CD4-positive, alpha-beta T cell (primary cell): ENCODE measurements at regions not wholly inside any gene's neighbourhood (a gene's known extent, or its start where the extent isn't known, plus 50 kb on each side); places are given as distances from the start of the nearest gene placed in this dataset.
"Not testable (repeated sequence)": the region's sequence is repeated elsewhere in the genome, so short reads cannot be mapped to it uniquely, and the experiment has no call there.

Experiments used
- ATAC-seq: fragments of 200-7000 bp; cut with Tn5 transposase; one replicate; pipeline ENCODE4 v1.10.0; 2022; ENCODE audit warnings: mild to moderate bottlenecking; ENCODE audit not compliant: poor library complexity
- CTCF ChIA-PET: fragments of 350-600 bp; sonication (Branson Sonifier 250); formaldehyde crosslinking; loops from one replicate; lab custom pipeline; 2021; ENCODE audit warnings: antibody characterized with exemption, inconsistent platforms; lab: Charles Lee
- POLR2A ChIA-PET: fragments of 350-600 bp; sonication (Branson Sonifier 250); formaldehyde crosslinking; loops from one replicate; lab custom pipeline; 2021; ENCODE audit warnings: antibody characterized with exemption, inconsistent platforms; lab: Charles Lee
- DNase-seq, 14 experiments: peaks; one replicate each; pipeline ENCODE4 v3.0.0-alpha.2; 2013 to 2020; ENCODE audit warnings: mixed read lengths in 2 of 14
- H3K27ac ChIP-seq, 2 donors: one replicate each; pipeline versions ENCODE4 v1.5.1 to v1.7.0; 2013; ENCODE audit warnings: low read length in 2 of 2, low read depth in 1 of 2, mild to moderate bottlenecking in 1 of 2
- H3K27me3 ChIP-seq, 2 experiments: 1 replicate in 1 of 2; 2 replicates in 1 of 2; pipeline versions ENCODE4 v1.6.1 to v1.7.0; 2013; ENCODE audit warnings: low read length in 2 of 2, control low read depth in 1 of 2, mild to moderate bottlenecking in 1 of 2, moderate library complexity in 1 of 2; ENCODE audit not compliant: insufficient read depth in 2 of 2, control insufficient read depth in 1 of 2
- H3K36me3 ChIP-seq: one replicate; pipeline ENCODE4 v1.6.1; 2013; ENCODE audit warnings: low read length, control low read depth; ENCODE audit not compliant: insufficient read depth
- H3K4me1 ChIP-seq: one replicate; pipeline ENCODE4 v1.6.1; 2013; ENCODE audit warnings: low read length, control low read depth; ENCODE audit not compliant: insufficient read depth
- H3K4me3 ChIP-seq: one replicate; pipeline ENCODE4 v1.5.1; 2013; ENCODE audit warnings: mild to moderate bottlenecking, low read length, moderate library complexity
- H3K9me3 ChIP-seq, 2 experiments: 1 replicate in 1 of 2; 2 replicates in 1 of 2; pipeline versions ENCODE4 v1.6.1 to v1.7.0; 2013; ENCODE audit warnings: low read length in 2 of 2, mild to moderate bottlenecking in 2 of 2, control low read depth in 1 of 2, moderate library complexity in 1 of 2; ENCODE audit not compliant: control insufficient read depth in 1 of 2, insufficient read depth in 1 of 2
- H3K27ac Mint-ChIP-seq: one replicate; pipeline ENCODE4 v1.8.0; 2020; ENCODE audit warnings: mixed read lengths
- H3K27me3 Mint-ChIP-seq: one replicate; pipeline ENCODE4 v1.8.0; 2021; ENCODE audit warnings: mixed read lengths
- H3K36me3 Mint-ChIP-seq: one replicate; pipeline ENCODE4 v1.8.0; 2021; ENCODE audit warnings: low read depth, mixed read lengths
- H3K4me1 Mint-ChIP-seq: one replicate; pipeline ENCODE4 v1.8.0; 2021; ENCODE audit warnings: low read depth, mixed read lengths
- H3K4me3 Mint-ChIP-seq: one replicate; pipeline ENCODE4 v1.8.0; 2020; ENCODE audit warnings: mild to moderate bottlenecking, mixed read lengths
- H3K9me3 Mint-ChIP-seq: one replicate; pipeline ENCODE4 v1.8.0; 2020; ENCODE audit warnings: mixed read lengths
- intact Hi-C, 2 experiments: fragments of 100-400 bp; cut with DNase I in 1 of 2; cut with micrococcal nuclease in 1 of 2; formaldehyde crosslinking; loops; one replicate each; pipeline versions ENCODE4 v1.15.1 to v1.9.0; 2023 to 2025; cut with DNase I, micrococcal nuclease
- TF ChIP-seq, protein P1 (sequence below): fragments of 200-600 bp; IDR thresholded peaks from one replicate; pipeline ENCODE4 v1.8.0; 2022; ENCODE audit warnings: antibody characterized with exemption, mild to moderate bottlenecking

DNA sequence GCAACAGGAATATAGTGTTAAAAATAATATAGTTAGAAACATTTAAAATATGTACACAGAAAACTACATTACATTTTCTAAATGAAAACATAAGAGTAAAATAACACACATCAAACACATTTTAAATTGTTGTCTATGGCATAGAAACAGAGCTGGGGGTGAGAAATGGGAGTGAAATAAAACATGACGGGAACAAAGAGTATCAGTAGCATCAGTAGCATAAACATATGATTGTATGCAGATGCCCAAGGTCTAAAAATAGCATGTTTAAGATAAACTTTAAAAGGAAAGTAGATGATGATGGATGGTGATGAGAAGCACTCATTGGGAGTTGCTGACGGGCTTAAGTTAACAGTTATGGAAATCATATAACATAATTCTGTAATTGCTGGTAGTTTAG is 1221.7 kb upstream of the SPRY2 start:
- TF ChIP-seq, protein P1, sequence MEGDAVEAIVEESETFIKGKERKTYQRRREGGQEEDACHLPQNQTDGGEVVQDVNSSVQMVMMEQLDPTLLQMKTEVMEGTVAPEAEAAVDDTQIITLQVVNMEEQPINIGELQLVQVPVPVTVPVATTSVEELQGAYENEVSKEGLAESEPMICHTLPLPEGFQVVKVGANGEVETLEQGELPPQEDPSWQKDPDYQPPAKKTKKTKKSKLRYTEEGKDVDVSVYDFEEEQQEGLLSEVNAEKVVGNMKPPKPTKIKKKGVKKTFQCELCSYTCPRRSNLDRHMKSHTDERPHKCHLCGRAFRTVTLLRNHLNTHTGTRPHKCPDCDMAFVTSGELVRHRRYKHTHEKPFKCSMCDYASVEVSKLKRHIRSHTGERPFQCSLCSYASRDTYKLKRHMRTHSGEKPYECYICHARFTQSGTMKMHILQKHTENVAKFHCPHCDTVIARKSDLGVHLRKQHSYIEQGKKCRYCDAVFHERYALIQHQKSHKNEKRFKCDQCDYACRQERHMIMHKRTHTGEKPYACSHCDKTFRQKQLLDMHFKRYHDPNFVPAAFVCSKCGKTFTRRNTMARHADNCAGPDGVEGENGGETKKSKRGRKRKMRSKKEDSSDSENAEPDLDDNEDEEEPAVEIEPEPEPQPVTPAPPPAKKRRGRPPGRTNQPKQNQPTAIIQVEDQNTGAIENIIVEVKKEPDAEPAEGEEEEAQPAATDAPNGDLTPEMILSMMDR = no peak
- no peaks in the 10 kb centered on the region for H3K4me1 Mint-ChIP-seq
- Histone ChIP-seq H3K27ac (no peak overlapping the region), H3K4me1 (no peaks in the 10 kb centered on the region), H3K4me3 (no peak overlapping the region), H3K27me3 (no peaks in the 10 kb centered on the region), H3K9me3 (no peaks in the 10 kb centered on the region), H3K36me3 (no peaks in the 10 kb centered on the region)
- DNase-seq = no peak
- no peaks in the 10 kb centered on the region for H3K27me3 Mint-ChIP-seq
- CTCF ChIA-PET = no interaction called here
- POLR2A ChIA-PET = no interaction called here
- H3K36me3 Mint-ChIP-seq = no peaks in the 10 kb centered on the region
- ATAC-seq = no peak
- intact Hi-C loops = no loop called here
- H3K9me3 Mint-ChIP-seq = peaks cover 6% of the 10 kb centered on the region
- no peak overlapping the region for H3K27ac Mint-ChIP-seq
- no peak overlapping the region for H3K4me3 Mint-ChIP-seq

DNA sequence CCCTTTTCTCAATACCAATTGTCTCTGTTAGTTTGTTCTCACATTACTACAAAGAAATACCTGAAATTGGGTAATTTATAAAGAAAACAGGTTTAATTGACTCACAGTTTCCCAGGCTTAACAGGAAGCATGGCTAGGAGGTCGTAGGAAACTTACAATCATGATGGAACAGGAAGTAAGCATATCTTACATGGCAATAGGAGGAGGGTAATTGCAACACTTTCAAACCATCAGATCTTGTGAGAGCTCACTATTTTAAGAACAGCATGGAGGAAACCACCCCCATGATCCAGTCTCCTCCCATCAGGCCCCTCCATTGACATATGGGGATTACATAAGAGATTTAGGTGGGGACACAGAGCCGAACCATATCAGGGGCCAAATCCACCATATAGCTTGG is 1210.1 kb upstream of the SPRY2 start:
- no peak for DNase-seq
- Mint-ChIP-seq H3K27ac (no peak overlapping the region), H3K9me3 (peaks cover 18% of the 10 kb centered on the region), H3K4me3 (no peak overlapping the region), H3K4me1 (no peaks in the 10 kb centered on the region), H3K27me3 (no peaks in the 10 kb centered on the region), H3K36me3 (no peaks in the 10 kb centered on the region)
- intact Hi-C loops = no loop called here
- no peak overlapping the region for H3K4me3 ChIP-seq
- peaks cover 7 to 8% of the 10 kb centered on the region in 2 experiments for H3K9me3 ChIP-seq
- POLR2A ChIA-PET = no interaction called here
- H3K27me3 ChIP-seq = no peaks in the 10 kb centered on the region
- no peaks in the 10 kb centered on the region for H3K4me1 ChIP-seq
- CTCF ChIA-PET = no interaction called here
- H3K36me3 ChIP-seq = no peaks in the 10 kb centered on the region
- H3K27ac ChIP-seq = no peak overlapping the region
- ATAC-seq = no peak
- TF ChIP-seq, protein P1 = no peak

DNA sequence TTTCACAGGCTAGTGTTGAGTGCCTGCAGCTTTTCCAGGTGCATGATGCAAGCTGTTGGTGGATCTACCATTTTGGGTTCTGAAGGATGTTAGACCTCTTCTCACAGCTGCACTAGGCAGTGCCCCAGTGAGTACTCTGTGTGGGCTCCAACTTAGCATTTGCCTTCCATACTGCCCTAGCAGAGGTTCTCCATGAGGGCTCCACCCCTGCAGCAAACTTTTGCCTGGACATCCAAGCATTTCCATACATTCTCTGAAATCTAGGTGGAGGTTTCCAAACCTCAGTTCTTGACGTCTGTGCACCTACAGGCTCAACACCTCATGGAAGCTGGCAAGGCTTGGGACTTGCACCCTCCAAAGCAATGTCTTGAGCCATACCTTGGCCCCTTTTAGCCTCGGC is 1205.4 kb upstream of the SPRY2 start:
- H3K9me3 ChIP-seq, H3K36me3 Mint-ChIP-seq, H3K4me1 Mint-ChIP-seq, H3K4me1 ChIP-seq, POLR2A ChIA-PET, ATAC-seq, H3K4me3 Mint-ChIP-seq, DNase-seq, H3K27ac Mint-ChIP-seq, H3K36me3 ChIP-seq, intact Hi-C loops, H3K27me3 Mint-ChIP-seq, H3K27ac ChIP-seq, CTCF ChIA-PET, H3K27me3 ChIP-seq, H3K4me3 ChIP-seq: not testable (repeated sequence)
- peaks cover 24% of the 10 kb centered on the region for H3K9me3 Mint-ChIP-seq

GRCh38 chr13:81540777-81541176 is 1199.9 kb upstream of the SPRY2 start:
- H3K27ac Mint-ChIP-seq = no peak overlapping the region
- ATAC-seq (no peak), DNase-seq (no peak)
- CTCF ChIA-PET = no interaction called here
- TF ChIP-seq, protein P1 = no peak
- H3K27ac ChIP-seq = no peak overlapping the region
- no peaks in the 10 kb centered on the region for H3K36me3 ChIP-seq
- no peaks in the 10 kb centered on the region for H3K27me3 Mint-ChIP-seq
- intact Hi-C loops = no loop called here
- no peak overlapping the region for H3K4me3 Mint-ChIP-seq
- H3K4me1 ChIP-seq = no peaks in the 10 kb centered on the region
- H3K4me1 Mint-ChIP-seq = no peaks in the 10 kb centered on the region
- POLR2A ChIA-PET = no interaction called here
- no peaks in the 10 kb centered on the region for H3K27me3 ChIP-seq
- no peaks in the 10 kb centered on the region for H3K36me3 Mint-ChIP-seq
- H3K9me3 ChIP-seq = peaks cover 0 to 4% of the 10 kb centered on the region in 2 experiments
- H3K9me3 Mint-ChIP-seq = peaks cover 15% of the 10 kb centered on the region
- H3K4me3 ChIP-seq = no peak overlapping the region
